Aorta (tissue), 5 donors: ENCODE measurements at regions not wholly inside any gene's neighbourhood (a gene's known extent, or its start where the extent isn't known, plus 50 kb on each side); places are given as distances from the start of the nearest gene placed in this dataset.
A peak's percentile ranks its signal among the peaks of the same experiment; 100 is the strongest.

ENCODE experiments used
- ATAC-seq: fragments of 200-7000 bp; cut with Tn5 transposase; one replicate; pipeline ENCODE4 v1.9.1; 2022; ENCODE audit warnings: moderate library complexity; ENCODE audit not compliant: low FRiP score
- DNase-seq, 2 donors: peaks; one replicate each; pipeline ENCODE4 v3.0.0-alpha.2; 2020
- H3K27ac ChIP-seq, 2 donors: one replicate each; pipeline ENCODE4 v1.5.1; 2013; ENCODE audit warnings: low read length in 2 of 2, mild to moderate bottlenecking in 2 of 2, moderate library complexity in 2 of 2, control low read depth in 1 of 2, inconsistent platforms in 1 of 2, low read depth in 1 of 2
- H3K27me3 ChIP-seq, 2 donors: one replicate each; pipeline ENCODE4 v1.6.1; 2013; ENCODE audit warnings: control low read depth in 1 of 2, low read length in 1 of 2, mild to moderate bottlenecking in 1 of 2, moderate library complexity in 1 of 2; ENCODE audit not compliant: insufficient read depth in 2 of 2, control insufficient read depth in 1 of 2
- H3K36me3 ChIP-seq, 2 donors: one replicate each; pipeline ENCODE4 v1.6.1; 2013; ENCODE audit warnings: control low read depth in 1 of 2, low read length in 1 of 2, mild to moderate bottlenecking in 1 of 2; ENCODE audit not compliant: insufficient read depth in 2 of 2, control insufficient read depth in 1 of 2
- H3K4me1 ChIP-seq, 2 donors: one replicate each; pipeline ENCODE4 v1.6.1; 2013; ENCODE audit warnings: low read length in 2 of 2, control low read depth in 1 of 2, mild to moderate bottlenecking in 1 of 2, moderate library complexity in 1 of 2; ENCODE audit not compliant: insufficient read depth in 2 of 2, control insufficient read depth in 1 of 2
- H3K4me3 ChIP-seq, 2 donors: one replicate each; pipeline ENCODE4 v1.5.1; 2013; ENCODE audit warnings: low read length in 2 of 2, control low read depth in 1 of 2, mild to moderate bottlenecking in 1 of 2
- H3K9me3 ChIP-seq: one replicate; pipeline ENCODE4 v1.6.1; 2013; ENCODE audit warnings: mild to moderate bottlenecking, low read length; ENCODE audit not compliant: control insufficient read depth
- WGBS, 2 donors: extraction: QIAGEN DNeasy Blood & Tissue Kit; methylation state at CpG; one replicate each; pipeline ENCODE4 v1.1.7; 2013; 5-methylcytosine and 5-hydroxymethylcytosine counted together
- intact Hi-C, 2 donors: fragments of 100-400 bp; cut with DNase I; formaldehyde crosslinking; loops; one replicate each; pipeline versions ENCODE4 v1.14.2 to v1.15.0; 2022
- donor health status: healthy with polysubstance abuse.
- donor health status: Bipolar disorder and iron deficiency.
- donor health status: DM: no; HTN: no; CAD: no.
- donor health status: DM: no; HTN: no; CAD: no.
- donor health status: DM: yes; HTN: yes; CAD: no.

- 87 to 92% methylated on average over 7 of the region's 7 CpGs for WGBS, 2 donors
- H3K4me3 ChIP-seq, result no peak overlapping the region
- H3K4me1 ChIP-seq, result no peaks in the 10 kb centered on the region
- no peaks in the 10 kb centered on the region for H3K27me3 ChIP-seq
- H3K27ac ChIP-seq, result no peak overlapping the region
- DNase-seq, result peak in 1 of 2 donors; percentile 28
- intact Hi-C loops, result no loop called here
- ATAC-seq, result no peak
- no peaks in the 10 kb centered on the region for H3K36me3 ChIP-seq
- no peaks in the 10 kb centered on the region for H3K9me3 ChIP-seq
Measured at GRCh38 chr19:30088567-30088966, 146.5 kb downstream of the URI1 start.

- no peaks in the 10 kb centered on the region for H3K4me1 ChIP-seq
- no peak overlapping the region for H3K27ac ChIP-seq
- H3K27me3 ChIP-seq, result no peaks in the 10 kb centered on the region
- H3K36me3 ChIP-seq, result no peaks in the 10 kb centered on the region
- DNase-seq, result peak in 1 of 2 donors; percentile 45
- ATAC-seq, result peak; percentile 6
- intact Hi-C loops, result no loop called here
- no peak overlapping the region for H3K4me3 ChIP-seq
- 76 to 81% methylated on average over 20 of the region's 20 CpGs for WGBS, 2 donors
- H3K9me3 ChIP-seq, result no peaks in the 10 kb centered on the region
Measured at GRCh38 chr19:30089086-30089665, 147.1 kb downstream of the URI1 start.

GRCh38 chr19:30090476-30090875 lies 148.4 kb downstream of the URI1 start:
- no peaks in the 10 kb centered on the region for H3K36me3 ChIP-seq
- H3K27me3 ChIP-seq, result no peaks in the 10 kb centered on the region
- DNase-seq (peak in 1 of 2 donors; percentile 56), ATAC-seq (no peak)
- no peaks in the 10 kb centered on the region for H3K9me3 ChIP-seq
- no peaks in the 10 kb centered on the region for H3K4me1 ChIP-seq
- H3K27ac ChIP-seq, result no peak overlapping the region
- WGBS, 2 donors, result 65 to 76% methylated on average over 6 of the region's 6 CpGs
- no peak overlapping the region for H3K4me3 ChIP-seq
- intact Hi-C loops, result no loop called here

GRCh38 chr19:30090963-30091362 lies 148.9 kb downstream of the URI1 start:
- DNase-seq, result peak in 1 of 2 donors; percentile 23
- Histone ChIP-seq H3K27ac (no peak overlapping the region), H3K4me3 (no peak overlapping the region), H3K27me3 (no peaks in the 10 kb centered on the region), H3K4me1 (no peaks in the 10 kb centered on the region), H3K36me3 (no peaks in the 10 kb centered on the region), H3K9me3 (no peaks in the 10 kb centered on the region)
- 53 to 61% methylated on average over 7 of the region's 7 CpGs for WGBS, 2 donors
- intact Hi-C loops, result no loop called here
- ATAC-seq, result no peak

- intact Hi-C loops, result no loop called here
- ATAC-seq (no peak), DNase-seq (peak in 1 of 2 donors; percentile 24)
- Histone ChIP-seq H3K4me1 (no peaks in the 10 kb centered on the region), H3K9me3 (no peaks in the 10 kb centered on the region), H3K27ac (no peak overlapping the region), H3K36me3 (no peaks in the 10 kb centered on the region), H3K4me3 (no peak overlapping the region), H3K27me3 (no peaks in the 10 kb centered on the region)
- 80 to 84% methylated on average over 10 of the region's 10 CpGs for WGBS, 2 donors
Measured at GRCh38 chr19:30091456-30091855, 149.4 kb downstream of the URI1 start.

GRCh38 chr19:30091856-30092255 lies 149.8 kb downstream of the URI1 start:
- 82 to 87% methylated on average over 3 of the region's 3 CpGs for WGBS, 2 donors
- intact Hi-C loops, result no loop called here
- Histone ChIP-seq H3K36me3 (no peaks in the 10 kb centered on the region), H3K4me3 (no peak overlapping the region), H3K4me1 (no peaks in the 10 kb centered on the region), H3K9me3 (no peaks in the 10 kb centered on the region), H3K27ac (no peak overlapping the region), H3K27me3 (no peaks in the 10 kb centered on the region)
- peak in 1 of 2 donors; percentile 48 for DNase-seq
- ATAC-seq, result no peak

- no peak overlapping the region for H3K27ac ChIP-seq
- 84% methylated on average over 14 of the region's 14 CpGs for WGBS, 2 donors
- H3K4me1 ChIP-seq, result no peaks in the 10 kb centered on the region
- no peaks in the 10 kb centered on the region for H3K9me3 ChIP-seq
- H3K36me3 ChIP-seq, result no peaks in the 10 kb centered on the region
- DNase-seq (peak; percentile 35 to 48), ATAC-seq (no peak)
- intact Hi-C loops, result no loop called here
- no peak overlapping the region for H3K4me3 ChIP-seq
- H3K27me3 ChIP-seq, result no peaks in the 10 kb centered on the region
Measured at GRCh38 chr19:30092721-30093569, 150.9 kb downstream of the URI1 start.

GRCh38 chr19:30093966-30094755 lies 152.1 kb downstream of the URI1 start:
- ATAC-seq (no peak), DNase-seq (peak; percentile 29 to 33)
- no peaks in the 10 kb centered on the region for H3K4me1 ChIP-seq
- no peaks in the 10 kb centered on the region for H3K9me3 ChIP-seq
- intact Hi-C loops, result no loop called here
- no peaks in the 10 kb centered on the region for H3K36me3 ChIP-seq
- 79 to 80% methylated on average over 9 of the region's 9 CpGs for WGBS, 2 donors
- no peaks in the 10 kb centered on the region for H3K27me3 ChIP-seq
- H3K4me3 ChIP-seq, result no peak overlapping the region
- no peak overlapping the region for H3K27ac ChIP-seq
